ENCODE measurements at regions not wholly inside any gene's neighbourhood (a gene's known extent, or its start where the extent isn't known, plus 50 kb on each side); places are given as distances from the start of the nearest gene placed in this dataset.
A peak's percentile ranks its signal among the peaks of the same experiment; 100 is the strongest.

GRCh38 chr11:116427903-116428637, 344.7 kb downstream of the BUD13 start (continued):
- TF ChIP-seq THAP7 (CRISPR knock-in tag; IDR thresholded peaks at IDR 0.05) (0 out of 2 replicates have a peak, but pooled peaks have one; percentile 31), DPF2 (CRISPR knock-in tag; IDR thresholded peaks at IDR 0.05; ENCODE audit: borderline replicate concordance, low read depth) (peak; percentile 19; the same call in 1 of the 2 replicates), HNF4A (CRISPR knock-in tag; IDR thresholded peaks at IDR 0.05) (peak; percentile 82), ZNF703 (CRISPR knock-in tag; IDR thresholded peaks at IDR 0.05; ENCODE audit: borderline replicate concordance) (0 out of 2 replicates have a peak, but pooled peaks have one; percentile 38), ZNF790 (CRISPR knock-in tag; IDR thresholded peaks at IDR 0.05; ENCODE audit: borderline replicate concordance) (no peak), HNRNPL (IDR thresholded peaks at IDR 0.05; ENCODE audit: low read depth, low read length) (peak; percentile 88), ZFY (CRISPR knock-in tag; IDR thresholded peaks at IDR 0.05) (peak; percentile 47), MLXIP (CRISPR knock-in tag; IDR thresholded peaks at IDR 0.05; ENCODE audit: borderline replicate concordance) (no peak), NCOR1 (IDR thresholded peaks at IDR 0.05; ENCODE audit: borderline replicate concordance, low read length) (peak; percentile 87; the same call in 1 of the 2 replicates), REST (IDR thresholded peaks at IDR 0.05; ENCODE audit: borderline replicate concordance in 1 of 2, low read depth in 1 of 2, low read length in 2 of 2) (no peak), MIXL1 (CRISPR knock-in tag; IDR thresholded peaks at IDR 0.05) (peak; percentile 25; the same call in 1 of the 2 replicates), CEBPG (CRISPR knock-in tag; IDR thresholded peaks at IDR 0.05) (peak; percentile 81), NR2F6 (IDR thresholded peaks at IDR 0.05) (peak; percentile 58), NR2F6 (CRISPR knock-in tag; IDR thresholded peaks at IDR 0.05) (peak; percentile 38; the same call in 1 of the 2 replicates), RXRA (CRISPR knock-in tag; IDR thresholded peaks at IDR 0.05) (peak; percentile 56), NCOA2 (CRISPR knock-in tag; IDR thresholded peaks at IDR 0.05) (peak; percentile 75; the same call in 1 of the 2 replicates)
- TF ChIP-seq, protein P1, sequence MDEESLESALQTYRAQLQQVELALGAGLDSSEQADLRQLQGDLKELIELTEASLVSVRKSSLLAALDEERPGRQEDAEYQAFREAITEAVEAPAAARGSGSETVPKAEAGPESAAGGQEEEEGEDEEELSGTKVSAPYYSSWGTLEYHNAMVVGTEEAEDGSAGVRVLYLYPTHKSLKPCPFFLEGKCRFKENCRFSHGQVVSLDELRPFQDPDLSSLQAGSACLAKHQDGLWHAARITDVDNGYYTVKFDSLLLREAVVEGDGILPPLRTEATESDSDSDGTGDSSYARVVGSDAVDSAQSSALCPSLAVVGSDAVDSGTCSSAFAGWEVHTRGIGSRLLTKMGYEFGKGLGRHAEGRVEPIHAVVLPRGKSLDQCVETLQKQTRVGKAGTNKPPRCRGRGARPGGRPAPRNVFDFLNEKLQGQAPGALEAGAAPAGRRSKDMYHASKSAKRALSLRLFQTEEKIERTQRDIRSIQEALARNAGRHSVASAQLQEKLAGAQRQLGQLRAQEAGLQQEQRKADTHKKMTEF (CRISPR knock-in tag; IDR thresholded peaks at IDR 0.05): peak; percentile 79
- TF ChIP-seq, protein P2, sequence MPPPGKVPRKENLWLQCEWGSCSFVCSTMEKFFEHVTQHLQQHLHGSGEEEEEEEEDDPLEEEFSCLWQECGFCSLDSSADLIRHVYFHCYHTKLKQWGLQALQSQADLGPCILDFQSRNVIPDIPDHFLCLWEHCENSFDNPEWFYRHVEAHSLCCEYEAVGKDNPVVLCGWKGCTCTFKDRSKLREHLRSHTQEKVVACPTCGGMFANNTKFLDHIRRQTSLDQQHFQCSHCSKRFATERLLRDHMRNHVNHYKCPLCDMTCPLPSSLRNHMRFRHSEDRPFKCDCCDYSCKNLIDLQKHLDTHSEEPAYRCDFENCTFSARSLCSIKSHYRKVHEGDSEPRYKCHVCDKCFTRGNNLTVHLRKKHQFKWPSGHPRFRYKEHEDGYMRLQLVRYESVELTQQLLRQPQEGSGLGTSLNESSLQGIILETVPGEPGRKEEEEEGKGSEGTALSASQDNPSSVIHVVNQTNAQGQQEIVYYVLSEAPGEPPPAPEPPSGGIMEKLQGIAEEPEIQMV (CRISPR knock-in tag; IDR thresholded peaks at IDR 0.05; ENCODE audit: low read depth): 0 out of 2 replicates have a peak, but pooled peaks have one; percentile 25
- TF ChIP-seq, protein P3, sequence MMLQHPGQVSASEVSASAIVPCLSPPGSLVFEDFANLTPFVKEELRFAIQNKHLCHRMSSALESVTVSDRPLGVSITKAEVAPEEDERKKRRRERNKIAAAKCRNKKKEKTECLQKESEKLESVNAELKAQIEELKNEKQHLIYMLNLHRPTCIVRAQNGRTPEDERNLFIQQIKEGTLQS (CRISPR knock-in tag; IDR thresholded peaks at IDR 0.05): no peak

Measured in HepG2 (cell line).